Endothelial cell (in vitro differentiated cells): ENCODE measurements at regions not wholly inside any gene's neighbourhood (a gene's known extent, or its start where the extent isn't known, plus 50 kb on each side); places are given as distances from the start of the nearest gene placed in this dataset.
"Not testable (repeated sequence)": the region's sequence is repeated elsewhere in the genome, so short reads cannot be mapped to it uniquely, and the experiment has no call there.

Experiments
- DNase-seq: peaks from one replicate; pipeline ENCODE4 v3.0.0; 2021; ENCODE audit warnings: low spot score
- H3K27ac Mint-ChIP-seq: one replicate; pipeline ENCODE4 v1.8.0; 2021; ENCODE audit warnings: mixed read lengths, inconsistent platforms; ENCODE audit not compliant: unreplicated experiment
- H3K27me3 Mint-ChIP-seq: one replicate; pipeline ENCODE4 v1.8.0; 2021; ENCODE audit warnings: mild to moderate bottlenecking, moderate library complexity, mixed read lengths, inconsistent platforms; ENCODE audit not compliant: unreplicated experiment
- H3K36me3 Mint-ChIP-seq: one replicate; pipeline ENCODE4 v1.8.0; 2021; ENCODE audit warnings: mild to moderate bottlenecking, low read depth, mixed read lengths, inconsistent platforms; ENCODE audit not compliant: unreplicated experiment
- H3K4me1 Mint-ChIP-seq: one replicate; pipeline ENCODE4 v1.8.0; 2021; ENCODE audit warnings: mild to moderate bottlenecking, mixed read lengths, inconsistent platforms; ENCODE audit not compliant: unreplicated experiment
- H3K4me3 Mint-ChIP-seq: one replicate; pipeline ENCODE4 v1.8.0; 2021; ENCODE audit warnings: mild to moderate bottlenecking, mixed read lengths, inconsistent platforms; ENCODE audit not compliant: unreplicated experiment
- H3K9me3 Mint-ChIP-seq: one replicate; pipeline ENCODE4 v1.8.0; 2021; ENCODE audit warnings: mixed read lengths, inconsistent platforms; ENCODE audit not compliant: unreplicated experiment
- TF ChIP-seq, protein P1 (sequence below): fragments of 200-600 bp; sonication (generic); IDR thresholded peaks from one replicate; pipeline ENCODE4 v1.5.0; 2021; ENCODE audit warnings: antibody characterized with exemption; ENCODE audit not compliant: unreplicated experiment

DNA sequence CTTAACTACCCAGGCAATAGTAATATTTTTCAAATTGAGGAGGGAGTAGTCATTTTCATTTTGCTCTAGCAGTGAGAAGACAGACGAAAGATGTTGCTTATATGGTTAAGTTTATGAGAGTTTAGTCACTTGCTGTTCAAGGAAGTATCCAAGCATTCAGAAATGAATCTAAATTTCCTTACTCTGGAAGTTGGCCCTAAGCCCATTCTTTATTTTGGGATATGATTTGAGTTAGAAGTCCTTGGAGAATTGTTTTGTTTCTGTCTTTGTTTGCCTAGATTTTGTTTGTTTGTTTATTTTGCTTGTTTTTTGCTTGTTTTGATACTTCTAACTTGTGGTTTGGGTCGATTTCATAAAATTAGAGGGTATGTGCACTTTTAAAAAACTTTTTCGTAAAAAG, 146.4 kb upstream of the FGF10 start:
- Mint-ChIP-seq H3K4me1 (no peaks in the 10 kb centered on the region), H3K27me3 (no peaks in the 10 kb centered on the region), H3K27ac (no peak overlapping the region), H3K9me3 (no peaks in the 10 kb centered on the region), H3K36me3 (no peaks in the 10 kb centered on the region), H3K4me3 (no peak overlapping the region)
- TF ChIP-seq, protein P1, sequence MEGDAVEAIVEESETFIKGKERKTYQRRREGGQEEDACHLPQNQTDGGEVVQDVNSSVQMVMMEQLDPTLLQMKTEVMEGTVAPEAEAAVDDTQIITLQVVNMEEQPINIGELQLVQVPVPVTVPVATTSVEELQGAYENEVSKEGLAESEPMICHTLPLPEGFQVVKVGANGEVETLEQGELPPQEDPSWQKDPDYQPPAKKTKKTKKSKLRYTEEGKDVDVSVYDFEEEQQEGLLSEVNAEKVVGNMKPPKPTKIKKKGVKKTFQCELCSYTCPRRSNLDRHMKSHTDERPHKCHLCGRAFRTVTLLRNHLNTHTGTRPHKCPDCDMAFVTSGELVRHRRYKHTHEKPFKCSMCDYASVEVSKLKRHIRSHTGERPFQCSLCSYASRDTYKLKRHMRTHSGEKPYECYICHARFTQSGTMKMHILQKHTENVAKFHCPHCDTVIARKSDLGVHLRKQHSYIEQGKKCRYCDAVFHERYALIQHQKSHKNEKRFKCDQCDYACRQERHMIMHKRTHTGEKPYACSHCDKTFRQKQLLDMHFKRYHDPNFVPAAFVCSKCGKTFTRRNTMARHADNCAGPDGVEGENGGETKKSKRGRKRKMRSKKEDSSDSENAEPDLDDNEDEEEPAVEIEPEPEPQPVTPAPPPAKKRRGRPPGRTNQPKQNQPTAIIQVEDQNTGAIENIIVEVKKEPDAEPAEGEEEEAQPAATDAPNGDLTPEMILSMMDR: no peak
- DNase-seq: no peak

DNA sequence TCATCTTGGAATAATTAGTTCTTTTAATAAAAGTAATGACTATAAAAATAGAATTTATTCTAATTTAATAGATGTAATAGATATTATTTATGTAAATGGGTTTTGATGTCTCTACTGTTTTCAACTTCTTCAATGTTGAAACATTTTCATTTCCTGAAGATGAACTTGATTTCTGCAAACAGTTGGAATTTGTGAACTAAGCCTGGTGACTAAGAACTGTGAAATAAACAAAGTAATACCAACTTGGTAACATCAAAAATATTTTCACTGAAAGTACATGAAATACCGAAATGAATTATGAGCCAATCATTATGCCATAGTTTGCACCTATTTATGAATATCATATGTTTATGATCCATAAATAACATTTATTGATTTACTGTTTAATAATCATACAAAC, 143.8 kb upstream of the FGF10 start:
- DNase-seq: no peak
- H3K9me3 Mint-ChIP-seq: no peaks in the 10 kb centered on the region
- no peak overlapping the region for H3K4me3 Mint-ChIP-seq
- no peak overlapping the region for H3K27ac Mint-ChIP-seq
- TF ChIP-seq, protein P1: no peak
- no peaks in the 10 kb centered on the region for H3K27me3 Mint-ChIP-seq
- H3K36me3 Mint-ChIP-seq: no peaks in the 10 kb centered on the region
- H3K4me1 Mint-ChIP-seq: no peaks in the 10 kb centered on the region

DNA sequence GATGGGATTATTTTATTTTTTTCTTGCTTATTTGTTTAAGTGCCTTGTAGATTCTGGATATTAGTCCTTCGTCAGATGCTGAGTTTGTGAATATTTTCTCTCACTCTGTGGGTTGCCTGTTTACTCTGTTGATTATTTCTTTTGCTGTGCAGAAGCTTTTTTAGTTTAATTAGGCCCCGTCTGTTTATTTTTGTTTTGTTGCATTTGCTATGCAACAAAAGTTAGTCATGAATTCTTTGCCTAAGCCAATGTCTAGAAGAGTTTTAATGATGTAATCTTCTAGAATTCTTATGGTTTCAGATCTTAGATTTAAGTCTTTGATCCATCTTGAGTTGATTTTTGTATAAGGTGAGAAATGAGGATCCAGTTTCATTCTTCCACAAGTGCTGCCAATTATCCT, 142.5 kb upstream of the FGF10 start:
- H3K4me3 Mint-ChIP-seq, DNase-seq, H3K36me3 Mint-ChIP-seq, H3K27me3 Mint-ChIP-seq, H3K4me1 Mint-ChIP-seq, H3K9me3 Mint-ChIP-seq, H3K27ac Mint-ChIP-seq: not testable (repeated sequence)

DNA sequence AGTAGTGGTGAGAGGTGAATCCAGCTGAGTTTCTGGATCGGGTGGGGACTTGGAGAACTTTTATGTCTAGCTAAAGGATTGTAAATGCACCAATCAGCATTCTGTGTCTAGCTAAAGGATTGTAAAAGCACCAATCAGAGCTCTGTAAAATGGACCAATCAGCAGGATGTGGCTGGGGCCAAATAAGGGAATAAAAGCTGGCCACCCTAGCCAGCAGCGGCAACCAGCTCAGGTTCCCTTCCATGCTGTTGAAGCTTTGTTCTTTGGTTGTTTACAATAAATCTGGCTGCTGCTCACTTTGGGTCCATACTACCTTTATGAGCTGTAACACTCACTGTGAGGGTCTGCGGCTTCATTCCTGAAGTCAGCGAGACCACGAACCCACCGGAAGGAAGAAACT, 141.6 kb upstream of the FGF10 start:
- not testable (repeated sequence) for H3K4me3 Mint-ChIP-seq, H3K9me3 Mint-ChIP-seq, H3K4me1 Mint-ChIP-seq, H3K36me3 Mint-ChIP-seq, H3K27me3 Mint-ChIP-seq, DNase-seq, H3K27ac Mint-ChIP-seq

DNA sequence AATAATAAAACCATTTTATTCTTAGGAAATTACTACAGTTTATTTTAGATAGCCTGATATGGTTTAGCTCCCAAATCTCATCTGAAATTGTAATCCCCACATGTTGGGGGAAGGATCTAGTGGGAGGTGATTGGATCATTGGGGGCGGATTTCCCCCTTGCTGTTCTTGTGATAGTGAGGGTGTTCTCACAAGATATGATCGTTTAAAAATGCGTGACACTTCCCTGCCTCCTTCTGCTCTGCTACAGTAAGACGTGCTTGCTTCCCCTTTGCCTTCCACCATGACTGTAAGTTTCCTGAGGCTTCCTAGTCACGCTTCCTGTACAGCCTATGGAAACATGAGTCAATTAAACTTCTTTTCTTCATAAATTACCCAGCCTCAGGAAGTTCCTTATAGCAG, 122.4 kb upstream of the FGF10 start:
- Mint-ChIP-seq H3K27ac (no peak overlapping the region), H3K4me1 (no peaks in the 10 kb centered on the region), H3K9me3 (no peaks in the 10 kb centered on the region), H3K4me3 (no peak overlapping the region), H3K27me3 (peaks cover 1% of the 10 kb centered on the region), H3K36me3 (no peaks in the 10 kb centered on the region)
- DNase-seq: no peak
- TF ChIP-seq, protein P1: no peak

DNA sequence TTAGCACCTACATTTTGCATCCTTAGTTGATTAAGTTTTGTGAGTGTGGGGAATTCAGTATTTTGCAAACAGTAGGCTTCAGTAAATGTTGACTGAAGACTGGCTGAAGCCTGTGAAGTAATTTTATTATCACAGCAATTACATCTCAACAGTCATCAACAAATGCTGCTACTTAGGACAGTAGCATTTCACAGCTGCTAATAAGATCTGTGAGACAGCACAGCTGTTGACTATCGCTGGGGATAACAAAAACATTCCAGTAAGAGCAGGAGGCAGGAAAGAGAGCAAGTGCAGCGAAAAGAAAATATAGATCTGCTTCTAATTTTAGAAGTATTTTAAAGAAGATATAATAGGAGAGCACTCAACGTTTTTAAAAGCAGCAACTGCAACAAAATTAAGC, 117.3 kb upstream of the FGF10 start:
- Mint-ChIP-seq H3K27ac (no peak overlapping the region), H3K27me3 (peaks cover 1% of the 10 kb centered on the region), H3K4me1 (peaks cover 5% of the 10 kb centered on the region), H3K4me3 (no peak overlapping the region), H3K9me3 (no peaks in the 10 kb centered on the region), H3K36me3 (no peaks in the 10 kb centered on the region)
- DNase-seq: no peak
- TF ChIP-seq, protein P1: no peak
